D721Med (cell line): ENCODE measurements at regions not wholly inside any gene's neighbourhood (a gene's known extent, or its start where the extent isn't known, plus 50 kb on each side); places are given as distances from the start of the nearest gene placed in this dataset.
A peak's percentile ranks its signal among the peaks of the same experiment; 100 is the strongest.

Experiments
- DNase-seq: peaks from one replicate; pipeline ENCODE4 v3.0.0; 2011; ENCODE audit warnings: low spot score; ENCODE audit not compliant: insufficient read length
- FAIRE-seq: peaks from 2 replicates; lab custom pipeline; 2011; peaks lifted over from hg19 to GRCh38; lab: Jason Lieb, UNC
- TF ChIP-seq, protein P1 (sequence below): IDR thresholded peaks from 2 replicates; pipeline ENCODE4 v1.5.1; 2012; ENCODE audit warnings: mild to moderate bottlenecking, control low read depth; ENCODE audit not compliant: insufficient read depth; ENCODE audit errors: missing control alignments

DNA sequence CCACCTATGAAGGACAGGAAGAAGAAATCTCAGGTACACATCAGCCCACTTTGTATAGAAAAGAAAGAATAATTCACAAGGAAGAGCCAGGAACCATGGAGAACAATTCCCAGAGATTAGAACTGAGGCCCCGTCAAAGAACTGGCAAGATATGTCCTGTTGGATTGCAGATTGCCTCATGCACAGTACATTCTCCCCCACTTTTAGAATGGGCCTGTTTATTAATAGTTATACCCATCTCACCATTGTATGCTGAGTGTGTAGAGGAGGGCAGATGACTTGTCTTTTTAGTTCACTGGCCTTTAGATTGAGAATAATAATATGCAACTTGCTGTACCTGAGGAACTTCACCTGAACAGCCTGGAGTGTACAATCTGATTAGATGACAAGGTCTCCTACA, 315.6 kb upstream of the HAND2 start:
- TF ChIP-seq, protein P1, sequence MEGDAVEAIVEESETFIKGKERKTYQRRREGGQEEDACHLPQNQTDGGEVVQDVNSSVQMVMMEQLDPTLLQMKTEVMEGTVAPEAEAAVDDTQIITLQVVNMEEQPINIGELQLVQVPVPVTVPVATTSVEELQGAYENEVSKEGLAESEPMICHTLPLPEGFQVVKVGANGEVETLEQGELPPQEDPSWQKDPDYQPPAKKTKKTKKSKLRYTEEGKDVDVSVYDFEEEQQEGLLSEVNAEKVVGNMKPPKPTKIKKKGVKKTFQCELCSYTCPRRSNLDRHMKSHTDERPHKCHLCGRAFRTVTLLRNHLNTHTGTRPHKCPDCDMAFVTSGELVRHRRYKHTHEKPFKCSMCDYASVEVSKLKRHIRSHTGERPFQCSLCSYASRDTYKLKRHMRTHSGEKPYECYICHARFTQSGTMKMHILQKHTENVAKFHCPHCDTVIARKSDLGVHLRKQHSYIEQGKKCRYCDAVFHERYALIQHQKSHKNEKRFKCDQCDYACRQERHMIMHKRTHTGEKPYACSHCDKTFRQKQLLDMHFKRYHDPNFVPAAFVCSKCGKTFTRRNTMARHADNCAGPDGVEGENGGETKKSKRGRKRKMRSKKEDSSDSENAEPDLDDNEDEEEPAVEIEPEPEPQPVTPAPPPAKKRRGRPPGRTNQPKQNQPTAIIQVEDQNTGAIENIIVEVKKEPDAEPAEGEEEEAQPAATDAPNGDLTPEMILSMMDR = no peak
- no peak for DNase-seq
- FAIRE-seq = no peak

GRCh38 chr4:173839865-173840264, 309.8 kb upstream of the HAND2 start:
- FAIRE-seq = no peak
- DNase-seq = no peak
- TF ChIP-seq, protein P1 = no peak

DNA sequence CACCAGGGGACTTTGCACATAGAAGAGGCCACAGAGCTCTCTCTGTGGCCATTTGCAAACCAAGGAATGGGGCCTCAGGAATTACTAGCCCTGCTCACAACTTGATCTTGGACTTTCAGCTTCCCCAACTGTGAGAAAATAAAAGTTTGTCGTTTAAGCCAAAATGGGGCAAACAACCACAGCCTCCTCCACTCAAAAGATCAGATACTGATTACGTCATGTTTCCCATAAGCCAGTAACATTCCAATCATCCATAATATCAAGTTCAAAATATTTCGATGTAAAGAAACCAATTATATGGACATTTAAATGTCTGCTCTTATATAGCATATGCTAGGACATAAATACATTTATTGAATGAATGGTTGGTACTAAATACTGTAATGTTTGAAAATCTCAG, 307.5 kb upstream of the HAND2 start:
- FAIRE-seq = no peak
- DNase-seq = no peak
- TF ChIP-seq, protein P1 = no peak

GRCh38 chr4:173835903-173836302, 305.9 kb upstream of the HAND2 start:
- FAIRE-seq = no peak
- DNase-seq = no peak
- TF ChIP-seq, protein P1 = no peak

DNA sequence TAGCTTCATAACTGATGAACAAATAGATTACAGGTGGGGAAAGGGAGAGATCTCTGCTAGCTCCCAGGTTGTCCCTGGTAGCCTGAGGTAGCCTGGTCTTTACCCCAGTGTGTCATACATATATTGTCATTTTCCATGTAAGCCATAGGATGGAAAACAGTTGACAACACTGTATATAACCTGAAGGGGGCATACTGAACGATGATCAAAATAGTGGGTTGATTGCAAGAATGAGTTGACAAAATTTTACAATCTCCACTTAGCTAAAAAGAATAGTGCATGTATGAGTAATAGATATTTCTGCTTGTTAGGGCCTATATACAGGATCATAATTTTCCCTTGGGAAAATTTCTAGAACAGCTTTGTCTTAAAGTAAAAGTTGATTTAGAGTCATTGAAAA, 304.1 kb upstream of the HAND2 start:
- TF ChIP-seq, protein P1 = peak; percentile 4
- FAIRE-seq (no peak), DNase-seq (no peak)

DNA sequence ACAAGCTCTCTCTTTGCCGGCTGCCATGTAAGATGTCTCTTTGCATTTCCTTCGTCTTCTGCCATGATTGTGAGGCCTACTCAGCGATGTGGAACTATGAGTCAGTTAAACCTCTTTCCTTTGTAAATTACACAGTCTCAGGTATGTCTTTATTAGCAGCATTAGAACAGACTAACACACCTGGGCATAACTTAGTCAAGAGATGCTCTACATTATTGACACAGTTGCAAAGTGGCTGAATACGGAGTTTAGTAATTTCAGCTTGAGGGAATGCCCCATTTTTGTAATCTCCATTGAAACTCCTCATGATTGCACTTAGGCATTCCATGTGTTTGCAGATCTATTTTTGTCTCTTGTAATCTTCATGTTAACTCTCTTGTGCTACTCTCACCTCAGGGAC, 299.5 kb upstream of the HAND2 start:
- no peak for DNase-seq
- no peak for FAIRE-seq
- TF ChIP-seq, protein P1 = no peak

DNA sequence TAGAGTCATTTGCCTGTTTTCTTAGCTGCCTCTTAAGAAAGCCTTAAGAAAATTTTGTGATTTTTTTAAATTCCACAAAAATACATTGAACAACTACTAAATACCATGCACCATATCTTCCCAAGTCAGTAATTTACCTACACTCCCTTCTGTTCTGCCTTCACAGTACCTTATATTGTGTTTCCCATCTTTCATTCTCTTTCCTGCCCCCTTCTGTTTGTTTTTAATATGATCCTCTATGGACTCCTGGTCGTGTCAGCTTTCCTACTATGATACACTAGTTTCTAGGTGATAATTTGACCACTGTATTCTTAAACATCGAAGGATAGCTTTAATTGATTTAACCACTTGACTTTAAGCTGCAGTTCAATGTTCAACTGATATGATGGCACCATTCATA, 297.7 kb upstream of the HAND2 start:
- DNase-seq (no peak), FAIRE-seq (no peak)
- TF ChIP-seq, protein P1 = peak; percentile 20
